ENCODE measurements at regions not wholly inside any gene's neighbourhood (a gene's known extent, or its start where the extent isn't known, plus 50 kb on each side); places are given as distances from the start of the nearest gene placed in this dataset.

DNA sequence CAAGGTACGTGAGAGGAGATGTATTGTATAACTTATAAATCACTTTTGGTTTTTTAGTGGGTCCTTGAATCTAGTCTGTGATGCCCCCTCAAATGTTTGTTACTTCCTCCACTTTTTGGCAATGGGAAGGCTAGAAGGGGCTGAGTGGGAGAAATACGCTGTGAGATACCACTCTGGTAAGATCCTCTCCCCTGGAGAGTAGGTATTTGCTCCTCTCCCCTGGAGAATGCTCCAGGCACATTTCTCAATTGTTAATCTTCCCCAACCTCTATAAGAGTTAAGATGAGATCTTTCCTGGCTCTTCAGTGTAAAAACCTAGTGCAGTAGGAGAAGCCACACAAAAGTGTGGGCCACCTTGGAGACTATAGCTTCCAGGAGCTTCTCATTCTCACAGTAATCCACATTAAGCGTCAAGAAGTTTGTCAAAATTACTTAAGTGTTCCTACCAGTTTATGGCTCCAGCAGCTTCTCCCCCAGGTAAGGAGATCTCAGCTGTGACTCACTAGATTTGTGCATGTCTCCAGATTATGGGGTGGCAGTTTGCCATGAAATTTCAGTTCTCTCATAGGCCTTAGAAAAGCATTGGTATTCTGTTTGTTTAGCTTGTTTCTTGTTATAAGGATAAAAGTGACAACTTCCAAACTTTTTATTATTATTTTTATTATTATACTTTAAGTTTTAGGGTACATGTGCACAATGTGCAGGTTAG lies 182.6 kb downstream of the FSIP2 start:
- Histone ChIP-seq H3K9me3 (ENCODE audit: control insufficient read depth in 2 of 3, low read length in 3 of 3) (no peaks in the 10 kb centered on the region), H3K4me3 (ENCODE audit: low read length) (no peak overlapping the region), H3K36me3 (ENCODE audit: control insufficient read depth in 2 of 3, insufficient read depth in 3 of 3, low read length in 3 of 3) (no peaks in the 10 kb centered on the region), H3K4me1 (ENCODE audit: control insufficient read depth in 2 of 2, insufficient read depth in 2 of 2, low read length in 2 of 2) (no peaks in the 10 kb centered on the region), H3K27ac (ENCODE audit: low read depth, low read length) (no peak overlapping the region), H3K27me3 (ENCODE audit: control insufficient read depth in 2 of 2, insufficient read depth in 2 of 2, low read length in 2 of 2) (no peaks in the 10 kb centered on the region)
- intact Hi-C loops (cut with micrococcal nuclease) = no loop called here
- no peak overlapping the region for H3K27ac Mint-ChIP-seq
- DNase-seq (no peak), ATAC-seq (no peak)
- CTCF ChIA-PET = no interaction called here
- peaks cover 0 to 2% (median 0%) of the 10 kb centered on the region in 7 donors for H3K4me1 Mint-ChIP-seq
- H3K36me3 Mint-ChIP-seq = peaks cover 0 to 3% (median 0%) of the 10 kb centered on the region in 5 donors
- POLR2A ChIA-PET = no interaction called here
- peaks cover 0 to 13% (median 0%) of the 10 kb centered on the region in 11 donors for H3K9me3 Mint-ChIP-seq
- no peak overlapping the region for H3K4me3 Mint-ChIP-seq
- no peaks in the 10 kb centered on the region for H3K27me3 Mint-ChIP-seq

DNA sequence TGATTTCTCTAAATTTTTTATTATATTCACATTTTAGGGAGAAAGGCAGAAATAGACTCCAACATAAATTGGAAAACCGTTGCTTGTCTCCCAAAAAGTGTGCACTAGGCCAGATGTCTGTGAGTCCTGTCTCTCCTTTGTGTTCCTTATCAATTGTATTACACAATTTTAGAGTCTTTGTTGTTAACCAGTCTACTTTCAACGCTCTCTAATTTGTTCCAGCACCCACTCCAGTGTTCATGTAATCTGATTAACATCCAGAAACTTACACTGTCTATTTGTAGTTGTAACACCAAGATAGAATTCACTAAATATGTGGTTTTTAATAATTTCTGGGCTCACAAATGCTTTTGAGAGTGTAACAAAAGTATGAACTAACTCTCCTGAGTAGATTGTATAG lies 195.6 kb downstream of the FSIP2 start:
- H3K9me3 Mint-ChIP-seq = peaks cover 0 to 4% (median 0%) of the 10 kb centered on the region in 11 donors
- H3K27me3 ChIP-seq (ENCODE audit: control insufficient read depth in 2 of 2, insufficient read depth in 2 of 2, low read length in 2 of 2) = no peaks in the 10 kb centered on the region
- no peak overlapping the region for H3K4me3 ChIP-seq (ENCODE audit: low read length)
- ChIA-PET POLR2A (no interaction called here), CTCF (no interaction called here)
- H3K4me1 ChIP-seq (ENCODE audit: control insufficient read depth in 2 of 2, insufficient read depth in 2 of 2, low read length in 2 of 2) = no peaks in the 10 kb centered on the region
- no peaks in the 10 kb centered on the region for H3K9me3 ChIP-seq (ENCODE audit: control insufficient read depth in 2 of 3, low read length in 3 of 3)
- no peak for ATAC-seq
- DNase-seq = no peak
- H3K4me3 Mint-ChIP-seq = no peak overlapping the region
- no peaks in the 10 kb centered on the region for H3K36me3 ChIP-seq (ENCODE audit: control insufficient read depth in 2 of 3, insufficient read depth in 3 of 3, low read length in 3 of 3)
- H3K36me3 Mint-ChIP-seq = peaks cover 0 to 12% (median 0%) of the 10 kb centered on the region in 5 donors
- no peaks in the 10 kb centered on the region for H3K4me1 Mint-ChIP-seq
- H3K27ac ChIP-seq (ENCODE audit: low read depth, low read length) = no peak overlapping the region
- intact Hi-C loops (cut with micrococcal nuclease) = no loop called here
- H3K27ac Mint-ChIP-seq = no peak overlapping the region
- no peaks in the 10 kb centered on the region for H3K27me3 Mint-ChIP-seq

DNA sequence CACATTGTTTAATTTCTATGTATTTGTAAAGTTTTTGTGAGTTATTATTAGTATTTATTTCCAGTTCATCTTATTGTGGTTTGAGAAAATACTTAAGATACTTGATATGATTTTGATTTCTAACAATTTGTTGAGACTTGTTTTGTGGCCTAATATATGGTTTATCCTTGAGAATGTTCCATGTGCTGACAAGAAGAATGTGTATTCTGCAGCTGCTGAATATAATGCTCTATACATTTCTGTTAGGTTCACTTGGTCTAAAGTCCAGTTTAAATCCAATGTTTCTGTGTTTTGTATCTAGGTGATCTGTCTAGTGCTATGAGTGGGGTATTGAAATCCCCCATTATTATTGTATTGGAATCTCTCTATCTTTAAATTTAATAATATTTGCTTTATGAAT lies 201.3 kb downstream of the FSIP2 start:
- no peak overlapping the region for H3K4me3 Mint-ChIP-seq
- intact Hi-C loops (cut with micrococcal nuclease) = no loop called here
- no peaks in the 10 kb centered on the region for H3K27me3 Mint-ChIP-seq
- H3K9me3 ChIP-seq (ENCODE audit: control insufficient read depth in 2 of 3, low read length in 3 of 3) = no peaks in the 10 kb centered on the region
- CTCF ChIA-PET = no interaction called here
- no peaks in the 10 kb centered on the region for H3K27me3 ChIP-seq (ENCODE audit: control insufficient read depth in 2 of 2, insufficient read depth in 2 of 2, low read length in 2 of 2)
- H3K4me1 Mint-ChIP-seq = no peaks in the 10 kb centered on the region
- ATAC-seq = no peak
- no peaks in the 10 kb centered on the region for H3K4me1 ChIP-seq (ENCODE audit: control insufficient read depth in 2 of 2, insufficient read depth in 2 of 2, low read length in 2 of 2)
- no peaks in the 10 kb centered on the region for H3K36me3 ChIP-seq (ENCODE audit: control insufficient read depth in 2 of 3, insufficient read depth in 3 of 3, low read length in 3 of 3)
- H3K27ac Mint-ChIP-seq = no peak overlapping the region
- peaks cover 4 to 36% (median 13%) of the 10 kb centered on the region in 11 donors for H3K9me3 Mint-ChIP-seq
- no peak overlapping the region for H3K27ac ChIP-seq (ENCODE audit: low read depth, low read length)
- POLR2A ChIA-PET = no interaction called here
- peaks cover 0 to 39% (median 32%) of the 10 kb centered on the region in 5 donors for H3K36me3 Mint-ChIP-seq
- no peak for DNase-seq
- H3K4me3 ChIP-seq (ENCODE audit: low read length) = no peak overlapping the region

DNA sequence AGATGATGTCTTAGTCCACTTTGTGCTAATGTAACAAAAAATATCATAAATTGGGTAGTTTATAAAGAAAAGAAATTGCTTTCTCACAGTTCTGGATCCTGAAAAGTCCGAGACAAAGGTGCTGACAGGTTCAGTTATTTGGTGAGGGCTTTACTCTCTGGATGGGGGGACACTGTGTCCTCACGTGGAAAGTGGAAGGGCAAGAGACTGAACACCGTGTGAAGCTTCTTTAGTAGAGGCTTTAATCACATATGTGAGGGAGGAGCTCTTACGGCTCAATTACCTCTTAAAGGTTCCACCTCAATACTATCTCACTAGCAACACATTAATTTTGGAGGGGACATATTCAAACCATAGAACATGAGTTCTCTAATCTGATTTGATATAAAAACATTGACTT lies 204.3 kb downstream of the FSIP2 start:
- H3K4me3 ChIP-seq (ENCODE audit: low read length) = no peak overlapping the region
- Mint-ChIP-seq H3K27ac (no peak overlapping the region), H3K36me3 (peaks cover 0 to 51% (median 37%) of the 10 kb centered on the region in 5 donors), H3K4me1 (no peaks in the 10 kb centered on the region), H3K9me3 (peaks cover 4 to 42% (median 14%) of the 10 kb centered on the region in 11 donors), H3K27me3 (no peaks in the 10 kb centered on the region), H3K4me3 (no peak overlapping the region)
- H3K36me3 ChIP-seq (ENCODE audit: control insufficient read depth in 2 of 3, insufficient read depth in 3 of 3, low read length in 3 of 3) = no peaks in the 10 kb centered on the region
- POLR2A ChIA-PET = no interaction called here
- intact Hi-C loops (cut with micrococcal nuclease) = no loop called here
- H3K27me3 ChIP-seq (ENCODE audit: control insufficient read depth in 2 of 2, insufficient read depth in 2 of 2, low read length in 2 of 2) = no peaks in the 10 kb centered on the region
- no peak overlapping the region for H3K27ac ChIP-seq (ENCODE audit: low read depth, low read length)
- CTCF ChIA-PET = no interaction called here
- no peak for ATAC-seq
- no peaks in the 10 kb centered on the region for H3K9me3 ChIP-seq (ENCODE audit: control insufficient read depth in 2 of 3, low read length in 3 of 3)
- no peaks in the 10 kb centered on the region for H3K4me1 ChIP-seq (ENCODE audit: control insufficient read depth in 2 of 2, insufficient read depth in 2 of 2, low read length in 2 of 2)
- DNase-seq = no peak

DNA sequence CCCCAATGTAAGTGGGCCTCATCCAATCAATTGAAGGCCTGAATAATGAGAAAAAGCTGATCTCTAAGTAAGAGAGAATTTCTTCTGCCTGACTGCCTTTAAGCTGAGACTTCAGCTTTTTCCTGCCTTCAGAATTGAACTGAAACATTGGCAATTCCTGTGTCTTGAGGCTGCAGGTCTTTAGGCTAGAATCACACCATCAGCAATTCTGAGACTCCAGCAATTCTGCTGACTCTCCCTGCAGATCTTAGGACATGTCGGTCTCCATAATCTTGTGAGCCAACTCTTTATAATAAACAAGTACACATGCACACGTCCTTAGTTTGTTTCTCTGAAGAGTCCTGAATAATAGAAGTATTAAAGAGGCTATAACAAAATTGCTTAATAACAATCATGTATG lies 209.1 kb downstream of the FSIP2 start:
- peaks cover 0 to 49% (median 34%) of the 10 kb centered on the region in 5 donors for H3K36me3 Mint-ChIP-seq

DNA sequence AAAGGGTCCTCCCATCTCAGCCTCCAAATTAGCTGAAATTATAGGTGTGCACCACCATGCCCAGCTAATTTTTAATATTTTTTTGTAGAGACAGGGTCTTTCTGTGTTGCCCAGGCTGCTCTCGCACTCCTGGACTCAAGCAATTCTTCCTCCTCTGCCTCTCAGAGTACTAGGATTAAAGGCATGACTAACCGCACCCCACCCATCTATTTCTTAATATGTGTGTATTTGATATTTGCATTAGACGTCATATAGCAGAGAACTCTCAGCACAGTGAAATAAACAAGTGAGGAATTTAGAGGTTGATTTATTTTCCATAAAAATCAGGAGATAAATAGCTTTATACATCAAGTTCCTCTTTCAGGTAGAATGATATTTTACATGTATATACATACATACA lies 213.5 kb downstream of the FSIP2 start:
- Histone ChIP-seq H3K27ac (ENCODE audit: low read depth, low read length) (no peak overlapping the region), H3K27me3 (ENCODE audit: control insufficient read depth in 2 of 2, insufficient read depth in 2 of 2, low read length in 2 of 2) (no peaks in the 10 kb centered on the region), H3K4me3 (ENCODE audit: low read length) (no peak overlapping the region), H3K36me3 (ENCODE audit: control insufficient read depth in 2 of 3, insufficient read depth in 3 of 3, low read length in 3 of 3) (no peaks in the 10 kb centered on the region), H3K4me1 (ENCODE audit: control insufficient read depth in 2 of 2, insufficient read depth in 2 of 2, low read length in 2 of 2) (no peaks in the 10 kb centered on the region), H3K9me3 (ENCODE audit: control insufficient read depth in 2 of 3, low read length in 3 of 3) (no peaks in the 10 kb centered on the region)
- ChIA-PET CTCF (no interaction called here), POLR2A (no interaction called here)
- H3K36me3 Mint-ChIP-seq = peaks cover 0 to 19% (median 8%) of the 10 kb centered on the region in 5 donors
- no peaks in the 10 kb centered on the region for H3K27me3 Mint-ChIP-seq
- no peaks in the 10 kb centered on the region for H3K4me1 Mint-ChIP-seq
- intact Hi-C loops (cut with micrococcal nuclease) = no loop called here
- ATAC-seq (no peak), DNase-seq (no peak)
- no peak overlapping the region for H3K4me3 Mint-ChIP-seq
- H3K27ac Mint-ChIP-seq = no peak overlapping the region
- peaks cover 0 to 6% (median 0%) of the 10 kb centered on the region in 11 donors for H3K9me3 Mint-ChIP-seq

More for the DNA sequence above, 209.1 kb downstream of the FSIP2 start:
- no peaks in the 10 kb centered on the region for H3K27me3 Mint-ChIP-seq
- peaks cover 0 to 25% (median 9%) of the 10 kb centered on the region in 11 donors for H3K9me3 Mint-ChIP-seq
- no peaks in the 10 kb centered on the region for H3K9me3 ChIP-seq (ENCODE audit: control insufficient read depth in 2 of 3, low read length in 3 of 3)
- no peaks in the 10 kb centered on the region for H3K27me3 ChIP-seq (ENCODE audit: control insufficient read depth in 2 of 2, insufficient read depth in 2 of 2, low read length in 2 of 2)
- no peak overlapping the region for H3K27ac Mint-ChIP-seq
- H3K4me1 Mint-ChIP-seq = no peaks in the 10 kb centered on the region
- no peaks in the 10 kb centered on the region for H3K4me1 ChIP-seq (ENCODE audit: control insufficient read depth in 2 of 2, insufficient read depth in 2 of 2, low read length in 2 of 2)
- DNase-seq (no peak), ATAC-seq (no peak)
- H3K27ac ChIP-seq (ENCODE audit: low read depth, low read length) = no peak overlapping the region
- ChIA-PET POLR2A (no interaction called here), CTCF (no interaction called here)
- H3K4me3 Mint-ChIP-seq = no peak overlapping the region
- no peak overlapping the region for H3K4me3 ChIP-seq (ENCODE audit: low read length)
- intact Hi-C loops (cut with micrococcal nuclease) = no loop called here
- no peaks in the 10 kb centered on the region for H3K36me3 ChIP-seq (ENCODE audit: control insufficient read depth in 2 of 3, insufficient read depth in 3 of 3, low read length in 3 of 3)

DNA sequence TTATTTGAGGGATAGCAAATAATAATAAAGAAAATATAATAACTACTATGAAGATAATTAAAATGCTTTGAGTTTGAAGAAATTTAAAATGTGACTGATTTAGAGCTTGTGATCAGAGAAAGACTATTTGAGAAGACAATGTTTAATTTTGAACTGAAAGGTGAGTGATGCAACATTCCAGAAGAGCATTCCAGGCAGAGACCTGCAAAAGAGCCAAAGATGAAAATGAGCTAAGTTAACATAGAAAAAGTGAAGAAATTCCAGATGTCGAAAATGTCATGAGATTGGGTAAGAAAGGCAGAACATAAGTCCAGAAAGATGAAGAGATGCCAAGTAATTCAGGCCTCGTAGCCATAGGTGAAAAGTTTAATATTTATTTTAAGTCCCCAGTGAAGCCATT lies 215.8 kb downstream of the FSIP2 start:
- H3K27ac Mint-ChIP-seq = no peak overlapping the region
- Histone ChIP-seq H3K27ac (ENCODE audit: low read depth, low read length) (no peak overlapping the region), H3K36me3 (ENCODE audit: control insufficient read depth in 2 of 3, insufficient read depth in 3 of 3, low read length in 3 of 3) (no peaks in the 10 kb centered on the region), H3K4me3 (ENCODE audit: low read length) (no peak overlapping the region), H3K9me3 (ENCODE audit: control insufficient read depth in 2 of 3, low read length in 3 of 3) (no peaks in the 10 kb centered on the region), H3K4me1 (ENCODE audit: control insufficient read depth in 2 of 2, insufficient read depth in 2 of 2, low read length in 2 of 2) (no peaks in the 10 kb centered on the region), H3K27me3 (ENCODE audit: control insufficient read depth in 2 of 2, insufficient read depth in 2 of 2, low read length in 2 of 2) (no peaks in the 10 kb centered on the region)
- no peak overlapping the region for H3K4me3 Mint-ChIP-seq
- peaks cover 0 to 10% (median 2%) of the 10 kb centered on the region in 11 donors for H3K9me3 Mint-ChIP-seq
- CTCF ChIA-PET = no interaction called here
- intact Hi-C loops (cut with micrococcal nuclease) = no loop called here
- H3K4me1 Mint-ChIP-seq = no peaks in the 10 kb centered on the region
- ATAC-seq = no peak
- no peak for DNase-seq
- peaks cover 0 to 17% (median 14%) of the 10 kb centered on the region in 5 donors for H3K36me3 Mint-ChIP-seq
- POLR2A ChIA-PET = no interaction called here
- no peaks in the 10 kb centered on the region for H3K27me3 Mint-ChIP-seq

Data from naive thymus-derived CD4-positive, alpha-beta T cell (primary cell).